ENCODE measurements at regions not wholly inside any gene's neighbourhood (a gene's known extent, or its start where the extent isn't known, plus 50 kb on each side); places are given as distances from the start of the nearest gene placed in this dataset.

- TF ChIP-seq POLR2AphosphoS5 (IDR thresholded peaks at IDR 0.05; ENCODE audit: borderline replicate concordance, low read depth, low read length) (no peak), EZH2 (IDR thresholded peaks at IDR 0.05) (no peak)
Measured at GRCh38 chr4:12144051-12144450, 715.4 kb upstream of the HS3ST1 start.
